IMR-90 (cell line): ENCODE measurements at regions not wholly inside any gene's neighbourhood (a gene's known extent, or its start where the extent isn't known, plus 50 kb on each side); places are given as distances from the start of the nearest gene placed in this dataset.

Experiments used
- ATAC-seq: fragments of 200-7000 bp; cut with Tn5 transposase; 2 replicates; pipeline ENCODE4 v1.9.1; 2020; ENCODE audit warnings: low read depth, mild to moderate bottlenecking, moderate library complexity
- BruUV-seq: library from RNA; stranded (reverse); fragments of 400-500 nt; replicated peaks from 2 replicates; lab custom pipeline; 2021; lab: Mats Ljungman, UMichigan
- CTCF ChIA-PET: fragments of 300-600 bp; formaldehyde crosslinking; extraction: SDS; loops from one replicate; lab custom pipeline; 2021; ENCODE audit warnings: antibody characterized with exemption; lab: Yijun Ruan, JAX
- POLR2A ChIA-PET: fragments of 300-600 bp; sonication (Branson Sonifier 250); formaldehyde crosslinking; loops from one replicate; lab custom pipeline; 2022; ENCODE audit warnings: antibody characterized with exemption; ENCODE audit not compliant: unreplicated experiment; lab: Charles Lee
- DNase-seq: peaks from one replicate; pipeline ENCODE4 v3.0.0; 2013
- H2AFZ ChIP-seq: replicated peaks from 2 replicates; pipeline ENCODE3; 2013; ENCODE audit warnings: low read length, mild to moderate bottlenecking; ENCODE audit not compliant: poor library complexity
- H2AK5ac ChIP-seq: 2 replicates; pipeline ENCODE4 v1.6.1; 2013; ENCODE audit warnings: low read depth, low read length, inconsistent platforms
- H2AK9ac ChIP-seq: replicated peaks from 2 replicates; pipeline ENCODE3; 2013; ENCODE audit warnings: mild to moderate bottlenecking, low read depth, low read length, moderate library complexity; ENCODE audit not compliant: poor library complexity
- H2BK120ac ChIP-seq: 2 replicates; pipeline ENCODE4 v1.6.1; 2013; ENCODE audit warnings: low read depth, low read length, inconsistent platforms
- H2BK15ac ChIP-seq: 3 replicates; pipeline ENCODE4 v1.6.1; 2013; ENCODE audit warnings: low read depth, low read length, inconsistent platforms
- H2BK20ac ChIP-seq: 2 replicates; pipeline ENCODE4 v1.6.1; 2013; ENCODE audit warnings: low read depth, mild to moderate bottlenecking, inconsistent platforms, low read length, moderate library complexity
- H2BK5ac ChIP-seq: 2 replicates; pipeline ENCODE4 v1.6.1; 2013; ENCODE audit warnings: mild to moderate bottlenecking, low read depth, low read length, inconsistent platforms; ENCODE audit not compliant: poor library complexity, severe bottlenecking
- H3K14ac ChIP-seq: replicated peaks from 2 replicates; pipeline ENCODE4 v1.6.1; 2013; ENCODE audit warnings: low read depth, low read length, inconsistent platforms
- H3K18ac ChIP-seq: 2 replicates; pipeline ENCODE4 v1.6.1; 2013; ENCODE audit warnings: low read depth, low read length, control low read depth
- H3K23ac ChIP-seq: 2 replicates; pipeline ENCODE4 v1.6.1; 2013; ENCODE audit warnings: low read depth, low read length, inconsistent platforms
- H3K27ac ChIP-seq: 2 replicates; pipeline ENCODE4 v1.5.1; 2013; ENCODE audit warnings: mild to moderate bottlenecking, control low read depth, low read length; ENCODE audit not compliant: insufficient read depth
- H3K27me3 ChIP-seq: 2 replicates; pipeline ENCODE4 v1.6.1; 2013; ENCODE audit warnings: low read length; ENCODE audit not compliant: control insufficient read depth, insufficient read depth
- H3K36me3 ChIP-seq: 2 replicates; pipeline ENCODE4 v1.6.1; 2013; ENCODE audit warnings: low read length, mixed read lengths; ENCODE audit not compliant: control insufficient read depth, insufficient read depth
- H3K4ac ChIP-seq: 2 replicates; pipeline ENCODE4 v1.6.1; 2013; ENCODE audit warnings: low read depth, low read length, inconsistent platforms
- H3K4me1 ChIP-seq: 2 replicates; pipeline ENCODE4 v1.6.1; 2013; ENCODE audit warnings: low read length, mixed read lengths; ENCODE audit not compliant: control insufficient read depth, insufficient read depth
- H3K4me2 ChIP-seq: 2 replicates; pipeline ENCODE4 v1.6.1; 2013; ENCODE audit warnings: low read depth, mild to moderate bottlenecking, control low read depth, low read length, moderate library complexity
- H3K4me3 ChIP-seq: 2 replicates; pipeline ENCODE4 v1.5.1; 2013; ENCODE audit warnings: low read depth, mild to moderate bottlenecking, control low read depth, low read length, moderate library complexity; ENCODE audit not compliant: insufficient read depth
- H3K56ac ChIP-seq: 2 replicates; pipeline ENCODE4 v1.6.1; 2013; ENCODE audit warnings: low read length, inconsistent platforms; ENCODE audit not compliant: insufficient read depth; ENCODE audit errors: extremely low read depth
- H3K79me1 ChIP-seq, 2 experiments: 2 replicates each; pipeline ENCODE4 v1.6.1; 2013; ENCODE audit warnings: low read length in 2 of 2, inconsistent platforms in 1 of 2, low read depth in 1 of 2
- H3K9ac ChIP-seq: 2 replicates; pipeline ENCODE4 v1.6.1; 2013; ENCODE audit warnings: low read depth, low read length, control low read depth
- H3K9me1 ChIP-seq: 2 replicates; pipeline ENCODE4 v1.6.1; 2013; ENCODE audit warnings: low read length, inconsistent platforms; ENCODE audit not compliant: insufficient read depth
- H3K9me3 ChIP-seq: 2 replicates; pipeline ENCODE4 v1.6.1; 2013; ENCODE audit warnings: low read length; ENCODE audit not compliant: control insufficient read depth, insufficient read depth
- H4K20me1 ChIP-seq: 2 replicates; pipeline ENCODE4 v1.6.1; 2013; ENCODE audit warnings: low read length, inconsistent platforms; ENCODE audit not compliant: insufficient read depth
- H4K5ac ChIP-seq: 2 replicates; pipeline ENCODE4 v1.6.1; 2013; ENCODE audit warnings: mild to moderate bottlenecking, low read depth, low read length, control low read depth
- H4K8ac ChIP-seq, 2 experiments: 2 replicates each; pipeline ENCODE4 v1.6.1; 2013; ENCODE audit warnings: low read depth in 2 of 2, low read length in 2 of 2, control low read depth in 1 of 2, inconsistent platforms in 1 of 2
- H4K91ac ChIP-seq: 2 replicates; pipeline ENCODE4 v1.6.1; 2013; ENCODE audit warnings: low read depth, low read length, inconsistent platforms; ENCODE audit not compliant: insufficient read depth
- BHLHE40 ChIP-seq: fragments of 150-350 bp; IDR thresholded peaks from 2 replicates; pipeline ENCODE4 v1.6.1; 2016; ENCODE audit warnings: mild to moderate bottlenecking, low read depth, low read length
- CEBPB ChIP-seq: IDR thresholded peaks from 2 replicates; pipeline ENCODE4 v1.6.1; 2012; ENCODE audit warnings: low read depth, low read length, improper control_type of control experiment
- CHD1 ChIP-seq: IDR thresholded peaks from 2 replicates; pipeline ENCODE4 v1.6.1; 2012; ENCODE audit warnings: low read depth, low read length, improper control_type of control experiment
- FOS ChIP-seq: fragments of 150-350 bp; IDR thresholded peaks from 2 replicates; pipeline ENCODE4 v1.6.1; 2016; ENCODE audit warnings: low read depth, low read length
- MAFK ChIP-seq: IDR thresholded peaks from 2 replicates; pipeline ENCODE4 v1.6.1; 2012; ENCODE audit warnings: low read depth, low read length, improper control_type of control experiment
- MAZ ChIP-seq: IDR thresholded peaks from 2 replicates; pipeline ENCODE4 v1.6.1; 2012; ENCODE audit warnings: low read depth, mild to moderate bottlenecking, low read length, improper control_type of control experiment, moderate library complexity, borderline replicate concordance
- MXI1 ChIP-seq: IDR thresholded peaks from 2 replicates; pipeline ENCODE4 v1.6.1; 2012; ENCODE audit warnings: low read depth, mild to moderate bottlenecking, low read length, moderate library complexity, borderline replicate concordance
- NFE2L2 ChIP-seq: fragments of 150-350 bp; IDR thresholded peaks from 2 replicates; pipeline ENCODE4 v1.6.1; 2016; ENCODE audit warnings: low read depth, mild to moderate bottlenecking, low read length
- POLR2A ChIP-seq: IDR thresholded peaks from 2 replicates; pipeline ENCODE4 v1.6.1; 2012; ENCODE audit warnings: mild to moderate bottlenecking, low read depth, low read length
- RAD21 ChIP-seq: IDR thresholded peaks from 2 replicates; pipeline ENCODE4 v1.6.1; 2012; ENCODE audit warnings: low read length, improper control_type of control experiment
- RFX5 ChIP-seq: IDR thresholded peaks from 2 replicates; pipeline ENCODE4 v1.8.0; 2012; ENCODE audit warnings: low read depth, mild to moderate bottlenecking, low read length, moderate library complexity
- SMC3 ChIP-seq: fragments of 150-350 bp; IDR thresholded peaks from 2 replicates; pipeline ENCODE4 v1.6.1; 2016; ENCODE audit warnings: low read depth, mild to moderate bottlenecking, antibody characterized with exemption, low read length, moderate library complexity
- WGBS, 2 experiments: methylation state at CpG; one replicate each; pipeline versions ENCODE4 v1.1.5 to v1.1.7; 2013; ENCODE audit warnings: missing lambda C conversion rate in 2 of 2; ENCODE audit not compliant: insufficient read length in 1 of 2; ENCODE audit errors: extremely low coverage in 2 of 2; 5-methylcytosine and 5-hydroxymethylcytosine counted together
- dilution Hi-C: fragments of 300-500 bp; cut with HindIII; formaldehyde crosslinking; loops from one replicate; pipeline ENCODE4 v1.14.3; 2018; ENCODE audit warnings: low sequenced_read_pairs; ENCODE audit not compliant: unreplicated experiment
- in situ Hi-C: fragments of 300-500 bp; cut with MboI; formaldehyde crosslinking; loops from 3 replicates; pipeline ENCODE4 v1.14.3; 2019; ENCODE audit warnings: low sequenced_read_pairs, inconsistent platforms, mixed read lengths
- intact Hi-C: fragments of 100-400 bp; cut with micrococcal nuclease; formaldehyde crosslinking; loops from 2 replicates; pipeline ENCODE4 v1.10.0; 2022
- TF ChIP-seq, protein P1 (sequence below): fragments of 150-350 bp; IDR thresholded peaks from 2 replicates; pipeline ENCODE4 v1.6.1; 2016; ENCODE audit warnings: low read depth, mild to moderate bottlenecking, low read length, moderate library complexity, borderline replicate concordance
- TF ChIP-seq, protein P2 (sequence below): conservative IDR thresholded peaks from 2 replicates; pipeline ENCODE4 v1.5.1; 2012; ENCODE audit warnings: mild to moderate bottlenecking, low read depth, low read length, improper control_type of control experiment
- TF ChIP-seq, protein P3 (sequence below): fragments of 150-350 bp; IDR thresholded peaks from 2 replicates; pipeline ENCODE4 v1.6.1; 2017; ENCODE audit warnings: mild to moderate bottlenecking, antibody characterized with exemption, low read length, low read depth

DNA sequence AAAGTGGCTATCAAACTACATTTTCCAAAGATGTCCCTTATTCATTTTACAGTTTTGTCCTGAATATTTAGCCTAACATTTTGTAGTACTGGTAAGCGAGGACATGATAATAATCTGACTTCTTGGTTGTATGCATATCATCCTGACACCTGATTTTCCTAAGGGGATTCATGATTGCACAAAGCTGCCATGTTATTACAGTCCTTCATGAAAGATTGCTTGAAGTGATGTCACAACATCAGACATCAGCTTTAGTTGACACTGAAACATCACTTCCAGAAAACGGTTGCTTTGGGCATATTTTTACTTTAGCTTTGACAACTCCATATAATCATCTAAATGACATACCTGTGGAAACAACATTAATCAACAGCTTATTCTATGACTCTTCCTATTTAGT is 188.7 kb upstream of the PABPC4L start:
- Histone ChIP-seq H2BK5ac (no peak overlapping the region), H2AK9ac (no peak overlapping the region), H3K4me2 (no peak overlapping the region), H3K27ac (no peak overlapping the region), H2AK5ac (no peak overlapping the region), H3K4ac (no peak overlapping the region), H3K14ac (no peak overlapping the region), H3K18ac (no peak overlapping the region), H4K5ac (no peak overlapping the region), H3K9ac (no peak overlapping the region), H2BK20ac (no peak overlapping the region), H3K23ac (no peak overlapping the region), H2AFZ (no peak overlapping the region), H2BK120ac (no peak overlapping the region), H3K79me1 (no peaks in the 10 kb centered on the region), H2BK15ac (no peak overlapping the region), H3K4me1 (no peaks in the 10 kb centered on the region), H3K4me3 (no peak overlapping the region), H4K91ac (no peak overlapping the region), H3K9me3 (peaks cover 6% of the 10 kb centered on the region), H3K9me1 (no peaks in the 10 kb centered on the region), H3K56ac (no peak overlapping the region), H4K8ac (no peak overlapping the region), H3K36me3 (no peaks in the 10 kb centered on the region), H4K20me1 (no peaks in the 10 kb centered on the region), H3K27me3 (no peaks in the 10 kb centered on the region)
- dilution Hi-C loops, result no loop called here
- ChIA-PET CTCF (no interaction called here), POLR2A (no interaction called here)
- TF ChIP-seq RAD21 (no peak), MAFK (no peak), SMC3 (no peak), MAZ (no peak), FOS (no peak), NFE2L2 (no peak), RFX5 (no peak), POLR2A (no peak), CHD1 (no peak), BHLHE40 (no peak), MXI1 (no peak), CEBPB (no peak)
- TF ChIP-seq, protein P1, sequence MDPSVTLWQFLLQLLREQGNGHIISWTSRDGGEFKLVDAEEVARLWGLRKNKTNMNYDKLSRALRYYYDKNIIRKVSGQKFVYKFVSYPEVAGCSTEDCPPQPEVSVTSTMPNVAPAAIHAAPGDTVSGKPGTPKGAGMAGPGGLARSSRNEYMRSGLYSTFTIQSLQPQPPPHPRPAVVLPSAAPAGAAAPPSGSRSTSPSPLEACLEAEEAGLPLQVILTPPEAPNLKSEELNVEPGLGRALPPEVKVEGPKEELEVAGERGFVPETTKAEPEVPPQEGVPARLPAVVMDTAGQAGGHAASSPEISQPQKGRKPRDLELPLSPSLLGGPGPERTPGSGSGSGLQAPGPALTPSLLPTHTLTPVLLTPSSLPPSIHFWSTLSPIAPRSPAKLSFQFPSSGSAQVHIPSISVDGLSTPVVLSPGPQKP, result no peak
- TF ChIP-seq, protein P2, sequence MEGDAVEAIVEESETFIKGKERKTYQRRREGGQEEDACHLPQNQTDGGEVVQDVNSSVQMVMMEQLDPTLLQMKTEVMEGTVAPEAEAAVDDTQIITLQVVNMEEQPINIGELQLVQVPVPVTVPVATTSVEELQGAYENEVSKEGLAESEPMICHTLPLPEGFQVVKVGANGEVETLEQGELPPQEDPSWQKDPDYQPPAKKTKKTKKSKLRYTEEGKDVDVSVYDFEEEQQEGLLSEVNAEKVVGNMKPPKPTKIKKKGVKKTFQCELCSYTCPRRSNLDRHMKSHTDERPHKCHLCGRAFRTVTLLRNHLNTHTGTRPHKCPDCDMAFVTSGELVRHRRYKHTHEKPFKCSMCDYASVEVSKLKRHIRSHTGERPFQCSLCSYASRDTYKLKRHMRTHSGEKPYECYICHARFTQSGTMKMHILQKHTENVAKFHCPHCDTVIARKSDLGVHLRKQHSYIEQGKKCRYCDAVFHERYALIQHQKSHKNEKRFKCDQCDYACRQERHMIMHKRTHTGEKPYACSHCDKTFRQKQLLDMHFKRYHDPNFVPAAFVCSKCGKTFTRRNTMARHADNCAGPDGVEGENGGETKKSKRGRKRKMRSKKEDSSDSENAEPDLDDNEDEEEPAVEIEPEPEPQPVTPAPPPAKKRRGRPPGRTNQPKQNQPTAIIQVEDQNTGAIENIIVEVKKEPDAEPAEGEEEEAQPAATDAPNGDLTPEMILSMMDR, result no peak
- TF ChIP-seq, protein P3, sequence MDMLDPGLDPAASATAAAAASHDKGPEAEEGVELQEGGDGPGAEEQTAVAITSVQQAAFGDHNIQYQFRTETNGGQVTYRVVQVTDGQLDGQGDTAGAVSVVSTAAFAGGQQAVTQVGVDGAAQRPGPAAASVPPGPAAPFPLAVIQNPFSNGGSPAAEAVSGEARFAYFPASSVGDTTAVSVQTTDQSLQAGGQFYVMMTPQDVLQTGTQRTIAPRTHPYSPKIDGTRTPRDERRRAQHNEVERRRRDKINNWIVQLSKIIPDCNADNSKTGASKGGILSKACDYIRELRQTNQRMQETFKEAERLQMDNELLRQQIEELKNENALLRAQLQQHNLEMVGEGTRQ, result no peak
- ATAC-seq (no peak), DNase-seq (no peak)
- no CpG with 5 or more reads among the region's 2 CpGs for WGBS, 2 experiments
- in situ Hi-C loops, result no loop called here
- intact Hi-C loops, result loop anchor here (2.0 kb wide), 1 partner anchor 36 kb away; no protein-coding TSS in a partner anchor
- BruUV-seq, result no TSS peak
